ENCODE measurements at regions not wholly inside any gene's neighbourhood (a gene's known extent, or its start where the extent isn't known, plus 50 kb on each side); places are given as distances from the start of the nearest gene placed in this dataset.

GRCh38 chr22:27468712-27469111 lies 332.8 kb downstream of the MN1 start:
- Histone ChIP-seq H3K23ac (ENCODE audit: insufficient read length, low read depth, low read length) (no peak overlapping the region), H2BK12ac (ENCODE audit: insufficient read length, low read depth, low read length) (no peak overlapping the region), H3K56ac (ENCODE audit: insufficient read length, low read depth, low read length) (no peak overlapping the region), H2BK20ac (ENCODE audit: low read depth, low read length, poor library complexity, severe bottlenecking) (no peak overlapping the region), H3K79me2 (ENCODE audit: insufficient read depth, low read length) (no peaks in the 10 kb centered on the region), H4K20me1 (ENCODE audit: control insufficient read depth, insufficient read depth, insufficient read length) (no peaks in the 10 kb centered on the region), H4K5ac (ENCODE audit: insufficient read length, low read depth, low read length) (no peak overlapping the region), H2AK5ac (ENCODE audit: insufficient read length, low read length) (no peak overlapping the region), H3K27me3 (ENCODE audit: insufficient read depth, low read length) (no peaks in the 10 kb centered on the region), H3K9me3 (ENCODE audit: control insufficient read depth, low read depth, low read length) (no peaks in the 10 kb centered on the region), H2BK5ac (ENCODE audit: insufficient read length, low read length) (no peak overlapping the region), H2BK15ac (ENCODE audit: low read depth, low read length) (no peak overlapping the region), H3K9ac (ENCODE audit: extremely low read depth, insufficient read length, low read length) (no peak overlapping the region), H3K18ac (ENCODE audit: insufficient read length, low read depth, low read length) (no peak overlapping the region), H2BK120ac (ENCODE audit: low read depth, low read length, poor library complexity, severe bottlenecking) (no peak overlapping the region), H4K91ac (ENCODE audit: insufficient read length, low read depth, low read length) (no peak overlapping the region), H2AFZ (ENCODE audit: low read length) (no peak overlapping the region), H3K4me1 (ENCODE audit: insufficient read depth, low read length) (peaks cover under 1% of the 10 kb centered on the region; the same call in 1 of the 2 replicates), H3K23me2 (ENCODE audit: insufficient read length, low read depth, low read length, poor library complexity, severe bottlenecking) (no peaks in the 10 kb centered on the region), H3K27ac (ENCODE audit: insufficient read length, low read depth, low read length) (no peak overlapping the region), H3K79me1 (ENCODE audit: insufficient read depth, low read depth, low read length, poor library complexity, severe bottlenecking) (no peaks in the 10 kb centered on the region), H3K4ac (ENCODE audit: low read depth, low read length) (no peak overlapping the region), H4K8ac (replicated peaks; ENCODE audit: insufficient read length, low read depth, low read length) (no peak overlapping the region), H3K14ac (ENCODE audit: insufficient read depth, low read length) (no peak overlapping the region), H3T11ph (ENCODE audit: low read length) (no peak overlapping the region), H3K4me2 (ENCODE audit: insufficient read depth, insufficient read length, low read length) (no peak overlapping the region)
- H3K4me3 Mint-ChIP-seq = no peak overlapping the region
- no peak for TF ChIP-seq CTCF (conservative IDR thresholded peaks at IDR 0.05)
- peaks cover 0 to 7% of the 10 kb centered on the region in 2 experiments; a peak in 1 of 4 replicates for H3K4me1 Mint-ChIP-seq
- no peaks in the 10 kb centered on the region for H3K9me3 Mint-ChIP-seq
- H3K36me3 Mint-ChIP-seq (ENCODE audit: insufficient read depth in 1 of 3, low read depth in 3 of 3) = 0 out of 7 replicates have a peak, but pooled peaks cover 0 to under 1% (median 0%) of the 10 kb centered on the region in 3 experiments
- no peak overlapping the region for H3K27ac Mint-ChIP-seq
- no peak for DNase-seq
- peaks cover 10% of the 10 kb centered on the region for H3K27me3 Mint-ChIP-seq (ENCODE audit: low read depth)
- no CpG with 5 or more reads among the region's 3 CpGs for WGBS (ENCODE audit: extremely low coverage, insufficient read length, low lambda C conversion rate)
